ENCODE measurements at regions not wholly inside any gene's neighbourhood (a gene's known extent, or its start where the extent isn't known, plus 50 kb on each side); places are given as distances from the start of the nearest gene placed in this dataset.

DNA sequence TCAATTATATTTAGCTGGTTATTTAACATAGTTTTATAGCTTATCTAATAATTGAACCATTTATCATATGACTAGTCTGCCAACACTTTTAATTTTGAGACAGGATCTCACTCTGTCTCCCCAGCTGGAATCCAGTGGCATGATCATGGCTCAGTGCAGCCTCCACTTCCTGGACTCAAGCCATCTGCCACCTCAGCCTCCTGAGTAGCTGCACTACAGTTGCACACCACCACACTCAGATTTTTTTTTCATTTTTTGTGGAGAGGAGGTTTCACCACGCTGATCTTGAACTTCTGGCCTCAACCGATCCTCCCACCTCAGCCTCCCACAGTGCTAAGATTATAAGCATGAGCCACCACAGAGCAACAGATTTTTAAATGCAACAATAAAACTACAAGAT lies 151.4 kb upstream of the MDGA2 start:
- H3K27me3 Mint-ChIP-seq = no peaks in the 10 kb centered on the region
- Histone ChIP-seq H3K27me3 (ENCODE audit: insufficient read depth, low read length) (no peaks in the 10 kb centered on the region), H3K9me3 (ENCODE audit: control insufficient read depth in 1 of 2, low read length in 2 of 2) (no peaks in the 10 kb centered on the region), H3K4me3 (ENCODE audit: low read length in 2 of 2) (no peak overlapping the region), H3K27ac (ENCODE audit: low read depth, low read length) (no peak overlapping the region), H3K36me3 (ENCODE audit: insufficient read depth, low read length) (no peaks in the 10 kb centered on the region), H3K4me1 (ENCODE audit: insufficient read depth, low read length) (no peaks in the 10 kb centered on the region)
- no peaks in the 10 kb centered on the region for H3K36me3 Mint-ChIP-seq
- intact Hi-C loops (cut with micrococcal nuclease) = no loop called here
- DNase-seq = no peak
- no peaks in the 10 kb centered on the region for H3K4me1 Mint-ChIP-seq
- peaks cover 0 to 11% (median 4%) of the 10 kb centered on the region in 8 donors for H3K9me3 Mint-ChIP-seq
- CTCF ChIA-PET (ENCODE audit: partially characterized antibody) = no interaction called here
- H3K4me3 Mint-ChIP-seq = no peak overlapping the region
- POLR2A ChIA-PET (ENCODE audit: partially characterized antibody) = no interaction called here
- H3K27ac Mint-ChIP-seq = no peak overlapping the region

DNA sequence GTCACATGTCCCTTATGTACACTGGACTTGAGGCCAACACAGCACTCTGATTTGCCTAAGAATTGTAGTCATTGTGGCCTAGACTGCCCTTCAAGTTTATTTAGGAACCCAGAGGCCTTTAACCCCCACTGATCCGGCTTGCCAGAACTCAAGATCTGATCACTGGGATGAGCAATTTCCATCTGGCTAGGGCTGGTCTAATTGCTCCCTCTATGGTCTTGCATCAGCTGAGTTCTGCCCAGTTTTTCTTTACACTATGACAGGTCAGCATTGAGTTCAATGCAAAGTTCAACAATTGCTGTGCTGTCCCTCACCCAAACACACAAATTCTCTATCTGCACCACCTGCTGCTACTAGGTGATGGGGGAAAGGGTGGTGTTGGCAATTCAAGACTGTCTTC lies 146.9 kb upstream of the MDGA2 start:
- Mint-ChIP-seq H3K4me3 (no peak overlapping the region), H3K4me1 (no peaks in the 10 kb centered on the region), H3K27ac (no peak overlapping the region), H3K9me3 (peaks cover 2 to 15% (median 13%) of the 10 kb centered on the region in 8 donors), H3K36me3 (no peaks in the 10 kb centered on the region), H3K27me3 (no peaks in the 10 kb centered on the region)
- Histone ChIP-seq H3K36me3 (ENCODE audit: insufficient read depth, low read length) (no peaks in the 10 kb centered on the region), H3K4me1 (ENCODE audit: insufficient read depth, low read length) (no peaks in the 10 kb centered on the region), H3K27me3 (ENCODE audit: insufficient read depth, low read length) (no peaks in the 10 kb centered on the region), H3K27ac (ENCODE audit: low read depth, low read length) (no peak overlapping the region), H3K9me3 (ENCODE audit: control insufficient read depth in 1 of 2, low read length in 2 of 2) (no peaks in the 10 kb centered on the region), H3K4me3 (ENCODE audit: low read length in 2 of 2) (no peak overlapping the region)
- no peak for DNase-seq
- ChIA-PET CTCF (ENCODE audit: partially characterized antibody) (no interaction called here), POLR2A (ENCODE audit: partially characterized antibody) (no interaction called here)
- intact Hi-C loops (cut with micrococcal nuclease) = no loop called here

GRCh38 chr14:47821135-47821534 lies 145.7 kb upstream of the MDGA2 start:
- Histone ChIP-seq H3K9me3 (ENCODE audit: control insufficient read depth in 1 of 2, low read length in 2 of 2) (no peaks in the 10 kb centered on the region), H3K4me1 (ENCODE audit: insufficient read depth, low read length) (no peaks in the 10 kb centered on the region), H3K36me3 (ENCODE audit: insufficient read depth, low read length) (no peaks in the 10 kb centered on the region), H3K4me3 (ENCODE audit: low read length in 2 of 2) (no peak overlapping the region), H3K27me3 (ENCODE audit: insufficient read depth, low read length) (no peaks in the 10 kb centered on the region), H3K27ac (ENCODE audit: low read depth, low read length) (no peak overlapping the region)
- Mint-ChIP-seq H3K4me1 (no peaks in the 10 kb centered on the region), H3K36me3 (no peaks in the 10 kb centered on the region), H3K4me3 (no peak overlapping the region), H3K27ac (no peak overlapping the region), H3K9me3 (peaks cover 2 to 24% (median 16%) of the 10 kb centered on the region in 8 donors), H3K27me3 (no peaks in the 10 kb centered on the region)
- ChIA-PET POLR2A (ENCODE audit: partially characterized antibody) (no interaction called here), CTCF (ENCODE audit: partially characterized antibody) (no interaction called here)
- intact Hi-C loops (cut with micrococcal nuclease) = no loop called here
- no peak for DNase-seq

GRCh38 chr14:47790477-47790876 lies 115.1 kb upstream of the MDGA2 start:
- ChIA-PET CTCF (ENCODE audit: partially characterized antibody) (no interaction called here), POLR2A (ENCODE audit: partially characterized antibody) (no interaction called here)
- no peaks in the 10 kb centered on the region for H3K9me3 ChIP-seq (ENCODE audit: control insufficient read depth in 1 of 2, low read length in 2 of 2)
- intact Hi-C loops (cut with micrococcal nuclease) = no loop called here
- no peaks in the 10 kb centered on the region for H3K36me3 Mint-ChIP-seq
- no peak overlapping the region for H3K4me3 Mint-ChIP-seq
- H3K4me1 ChIP-seq (ENCODE audit: insufficient read depth, low read length) = no peaks in the 10 kb centered on the region
- H3K27me3 ChIP-seq (ENCODE audit: insufficient read depth, low read length) = no peaks in the 10 kb centered on the region
- no peaks in the 10 kb centered on the region for H3K4me1 Mint-ChIP-seq
- no peak overlapping the region for H3K27ac Mint-ChIP-seq
- DNase-seq = no peak
- no peak overlapping the region for H3K27ac ChIP-seq (ENCODE audit: low read depth, low read length)
- no peak overlapping the region for H3K4me3 ChIP-seq (ENCODE audit: low read length in 2 of 2)
- H3K9me3 Mint-ChIP-seq = peaks cover 3 to 20% (median 4%) of the 10 kb centered on the region in 8 donors
- no peaks in the 10 kb centered on the region for H3K27me3 Mint-ChIP-seq
- no peaks in the 10 kb centered on the region for H3K36me3 ChIP-seq (ENCODE audit: insufficient read depth, low read length)

DNA sequence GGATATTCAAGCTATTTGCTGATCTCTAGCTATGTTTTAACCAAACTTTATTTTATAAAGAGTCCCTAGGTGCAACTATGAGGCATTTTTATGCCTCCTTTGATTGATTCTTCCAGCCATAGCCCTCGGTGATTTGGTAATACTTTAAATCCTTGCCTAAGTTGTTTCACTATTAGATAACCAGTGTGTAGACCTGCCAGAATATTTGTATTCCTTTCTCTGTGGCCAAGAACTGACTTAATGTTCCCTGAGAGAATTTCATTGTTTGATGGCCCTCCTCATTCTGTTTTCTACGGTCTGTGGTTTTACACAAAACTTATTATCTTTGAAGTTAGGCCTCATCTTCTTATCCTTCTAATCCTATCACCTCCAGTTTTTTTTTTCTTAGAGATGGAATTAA lies 109.7 kb upstream of the MDGA2 start:
- Histone ChIP-seq H3K4me1 (ENCODE audit: insufficient read depth, low read length) (no peaks in the 10 kb centered on the region), H3K9me3 (ENCODE audit: control insufficient read depth in 1 of 2, low read length in 2 of 2) (no peaks in the 10 kb centered on the region), H3K36me3 (ENCODE audit: insufficient read depth, low read length) (no peaks in the 10 kb centered on the region), H3K4me3 (ENCODE audit: low read length in 2 of 2) (no peak overlapping the region), H3K27me3 (ENCODE audit: insufficient read depth, low read length) (no peaks in the 10 kb centered on the region), H3K27ac (ENCODE audit: low read depth, low read length) (no peak overlapping the region)
- Mint-ChIP-seq H3K4me3 (no peak overlapping the region), H3K4me1 (no peaks in the 10 kb centered on the region), H3K27ac (no peak overlapping the region), H3K36me3 (no peaks in the 10 kb centered on the region), H3K27me3 (no peaks in the 10 kb centered on the region), H3K9me3 (peaks cover 3 to 8% (median 4%) of the 10 kb centered on the region in 8 donors)
- ChIA-PET CTCF (ENCODE audit: partially characterized antibody) (no interaction called here), POLR2A (ENCODE audit: partially characterized antibody) (no interaction called here)
- no peak for DNase-seq
- intact Hi-C loops (cut with micrococcal nuclease) = no loop called here

DNA sequence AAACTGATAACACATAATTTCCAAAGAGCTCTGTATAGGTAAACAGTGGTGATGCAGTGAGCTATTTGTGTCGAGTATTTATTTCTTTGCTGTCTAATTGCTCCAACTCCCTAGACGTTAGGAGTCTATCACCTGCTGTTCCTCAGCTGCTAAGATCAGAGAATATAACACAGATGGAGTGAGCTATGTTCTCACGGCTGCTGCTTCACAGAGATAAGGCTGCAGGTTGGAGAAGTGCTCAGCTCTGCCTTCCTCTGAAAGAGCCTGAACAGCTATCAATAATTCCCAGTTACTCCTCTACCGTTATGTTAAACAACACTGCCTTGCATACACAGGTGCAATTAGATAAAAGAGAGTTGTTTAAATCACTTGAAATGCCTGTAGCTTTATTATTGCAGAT lies 103.2 kb upstream of the MDGA2 start:
- no peaks in the 10 kb centered on the region for H3K4me1 Mint-ChIP-seq
- no peak overlapping the region for H3K4me3 Mint-ChIP-seq
- peaks cover 2 to 8% (median 5%) of the 10 kb centered on the region in 8 donors for H3K9me3 Mint-ChIP-seq
- no peaks in the 10 kb centered on the region for H3K36me3 Mint-ChIP-seq
- H3K36me3 ChIP-seq (ENCODE audit: insufficient read depth, low read length) = no peaks in the 10 kb centered on the region
- CTCF ChIA-PET (ENCODE audit: partially characterized antibody) = no interaction called here
- H3K27ac ChIP-seq (ENCODE audit: low read depth, low read length) = no peak overlapping the region
- H3K9me3 ChIP-seq (ENCODE audit: control insufficient read depth in 1 of 2, low read length in 2 of 2) = no peaks in the 10 kb centered on the region
- POLR2A ChIA-PET (ENCODE audit: partially characterized antibody) = no interaction called here
- H3K4me3 ChIP-seq (ENCODE audit: low read length in 2 of 2) = no peak overlapping the region
- H3K27me3 Mint-ChIP-seq = no peaks in the 10 kb centered on the region
- no peak for DNase-seq
- no peak overlapping the region for H3K27ac Mint-ChIP-seq
- H3K4me1 ChIP-seq (ENCODE audit: insufficient read depth, low read length) = no peaks in the 10 kb centered on the region
- intact Hi-C loops (cut with micrococcal nuclease) = no loop called here
- no peaks in the 10 kb centered on the region for H3K27me3 ChIP-seq (ENCODE audit: insufficient read depth, low read length)

- H3K36me3 ChIP-seq (ENCODE audit: insufficient read depth, low read length) = no peaks in the 10 kb centered on the region
- CTCF ChIA-PET (ENCODE audit: partially characterized antibody) = no interaction called here
- H3K4me3 ChIP-seq (ENCODE audit: low read length in 2 of 2) = no peak overlapping the region
- H3K27ac ChIP-seq (ENCODE audit: low read depth, low read length) = no peak overlapping the region
- intact Hi-C loops (cut with micrococcal nuclease) = no loop called here
- POLR2A ChIA-PET (ENCODE audit: partially characterized antibody) = no interaction called here
- H3K27me3 ChIP-seq (ENCODE audit: insufficient read depth, low read length) = no peaks in the 10 kb centered on the region
- Mint-ChIP-seq H3K4me3 (no peak overlapping the region), H3K27ac (no peak overlapping the region), H3K36me3 (no peaks in the 10 kb centered on the region), H3K9me3 (peaks cover 0 to 18% (median 4%) of the 10 kb centered on the region in 8 donors), H3K27me3 (no peaks in the 10 kb centered on the region), H3K4me1 (no peaks in the 10 kb centered on the region)
- DNase-seq = no peak
- no peaks in the 10 kb centered on the region for H3K4me1 ChIP-seq (ENCODE audit: insufficient read depth, low read length)
- H3K9me3 ChIP-seq (ENCODE audit: control insufficient read depth in 1 of 2, low read length in 2 of 2) = no peaks in the 10 kb centered on the region
Observed at GRCh38 chr14:47772652-47773051, 97.2 kb upstream of the MDGA2 start.

GRCh38 chr14:47763188-47763854 lies 87.9 kb upstream of the MDGA2 start:
- POLR2A ChIA-PET (ENCODE audit: partially characterized antibody) = no interaction called here
- Mint-ChIP-seq H3K4me1 (no peaks in the 10 kb centered on the region), H3K27ac (no peak overlapping the region), H3K9me3 (peaks cover 3 to 25% (median 7%) of the 10 kb centered on the region in 8 donors), H3K36me3 (no peaks in the 10 kb centered on the region), H3K4me3 (no peak overlapping the region), H3K27me3 (no peaks in the 10 kb centered on the region)
- H3K27me3 ChIP-seq (ENCODE audit: insufficient read depth, low read length) = no peaks in the 10 kb centered on the region
- H3K9me3 ChIP-seq (ENCODE audit: control insufficient read depth in 1 of 2, low read length in 2 of 2) = no peaks in the 10 kb centered on the region
- CTCF ChIA-PET (ENCODE audit: partially characterized antibody) = no interaction called here
- H3K36me3 ChIP-seq (ENCODE audit: insufficient read depth, low read length) = no peaks in the 10 kb centered on the region
- no peak overlapping the region for H3K27ac ChIP-seq (ENCODE audit: low read depth, low read length)
- H3K4me3 ChIP-seq (ENCODE audit: low read length in 2 of 2) = no peak overlapping the region
- no peak for DNase-seq
- intact Hi-C loops (cut with micrococcal nuclease) = no loop called here
- H3K4me1 ChIP-seq (ENCODE audit: insufficient read depth, low read length) = no peaks in the 10 kb centered on the region

Measured in CD4-positive, alpha-beta memory T cell (primary cell).